ENCODE measurements at regions not wholly inside any gene's neighbourhood (a gene's known extent, or its start where the extent isn't known, plus 50 kb on each side); places are given as distances from the start of the nearest gene placed in this dataset.

DNA sequence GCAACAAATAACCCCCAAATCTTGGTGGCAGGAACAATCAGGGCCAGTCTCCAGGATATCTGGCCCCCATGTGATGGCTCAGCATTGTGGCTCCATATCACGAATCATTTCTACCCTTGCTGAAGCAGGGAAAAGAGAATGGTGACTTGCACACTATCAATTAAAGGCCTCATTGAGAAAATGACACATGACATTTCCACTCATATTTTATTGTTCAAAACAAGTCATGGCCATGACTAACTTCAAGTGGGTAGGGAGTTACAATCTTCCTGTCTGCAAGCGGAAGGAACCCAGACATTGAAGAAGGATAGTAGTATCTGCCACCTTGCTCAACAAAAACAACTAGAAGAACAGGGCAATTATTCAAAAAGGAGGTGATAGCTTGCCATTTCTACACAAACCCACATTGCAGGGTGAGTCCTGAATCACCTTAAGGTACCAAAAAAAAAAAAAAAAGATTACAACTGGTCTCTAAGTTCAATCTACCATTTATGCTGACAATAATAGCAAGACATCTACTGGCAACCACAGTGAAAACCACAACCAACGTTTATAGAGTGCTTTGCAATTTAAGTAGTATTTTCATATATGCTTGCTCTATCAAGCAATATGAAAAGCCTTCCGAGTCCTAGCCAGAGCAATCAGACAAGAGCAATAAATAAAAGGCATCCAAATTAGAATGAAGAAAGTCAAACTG, 186.7 kb upstream of the DAPK1 start:
- Histone ChIP-seq H3K4me2 (ENCODE audit: control insufficient read depth, extremely low read depth, insufficient read depth, low read depth, low read length) (no peak overlapping the region), H3K4me1 (ENCODE audit: control insufficient read depth, extremely low read depth, insufficient read depth, low read length) (no peaks in the 10 kb centered on the region), H4K20me1 (ENCODE audit: control insufficient read depth, extremely low read depth, insufficient read depth, low read length) (no peaks in the 10 kb centered on the region), H3K9me3 (ENCODE audit: control insufficient read depth, low read depth, low read length) (peaks cover 2% of the 10 kb centered on the region), H2AFZ (ENCODE audit: control insufficient read depth, low read length) (no peak overlapping the region), H3K9ac (ENCODE audit: control insufficient read depth, extremely low read depth, insufficient read depth, low read length) (no peak overlapping the region), H3K79me2 (ENCODE audit: control insufficient read depth, insufficient read depth, low read length) (no peaks in the 10 kb centered on the region), H3K36me3 (ENCODE audit: control insufficient read depth in 2 of 2, extremely low read depth in 1 of 2, insufficient read depth in 2 of 2, low read length in 2 of 2) (no peaks in the 10 kb centered on the region), H3K27ac (ENCODE audit: control insufficient read depth, insufficient read depth, low read length) (no peak overlapping the region), H3K9me1 (ENCODE audit: control insufficient read depth, extremely low read depth, insufficient read depth, low read length) (no peaks in the 10 kb centered on the region), H3K4me3 (ENCODE audit: control insufficient read depth in 2 of 3, extremely low read depth in 1 of 3, insufficient read depth in 2 of 3, low read depth in 1 of 3, low read length in 3 of 3) (no peak overlapping the region), H3K27me3 (ENCODE audit: control insufficient read depth, extremely low read depth, insufficient read depth, low read length) (no peaks in the 10 kb centered on the region)
- DNase-seq (ENCODE audit: low read depth, low spot score) (no peak), FAIRE-seq (no peak)
- TF ChIP-seq, protein P1, sequence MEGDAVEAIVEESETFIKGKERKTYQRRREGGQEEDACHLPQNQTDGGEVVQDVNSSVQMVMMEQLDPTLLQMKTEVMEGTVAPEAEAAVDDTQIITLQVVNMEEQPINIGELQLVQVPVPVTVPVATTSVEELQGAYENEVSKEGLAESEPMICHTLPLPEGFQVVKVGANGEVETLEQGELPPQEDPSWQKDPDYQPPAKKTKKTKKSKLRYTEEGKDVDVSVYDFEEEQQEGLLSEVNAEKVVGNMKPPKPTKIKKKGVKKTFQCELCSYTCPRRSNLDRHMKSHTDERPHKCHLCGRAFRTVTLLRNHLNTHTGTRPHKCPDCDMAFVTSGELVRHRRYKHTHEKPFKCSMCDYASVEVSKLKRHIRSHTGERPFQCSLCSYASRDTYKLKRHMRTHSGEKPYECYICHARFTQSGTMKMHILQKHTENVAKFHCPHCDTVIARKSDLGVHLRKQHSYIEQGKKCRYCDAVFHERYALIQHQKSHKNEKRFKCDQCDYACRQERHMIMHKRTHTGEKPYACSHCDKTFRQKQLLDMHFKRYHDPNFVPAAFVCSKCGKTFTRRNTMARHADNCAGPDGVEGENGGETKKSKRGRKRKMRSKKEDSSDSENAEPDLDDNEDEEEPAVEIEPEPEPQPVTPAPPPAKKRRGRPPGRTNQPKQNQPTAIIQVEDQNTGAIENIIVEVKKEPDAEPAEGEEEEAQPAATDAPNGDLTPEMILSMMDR (optimal IDR thresholded peaks at IDR 0.05 in 1 of 3, IDR thresholded peaks at IDR 0.05 in 1 of 3, conservative IDR thresholded peaks at IDR 0.05 in 1 of 3; ENCODE audit: extremely low read depth in 1 of 3, insufficient read depth in 2 of 3, low read length in 3 of 3) = no peak
- TF ChIP-seq EZH2 (IDR thresholded peaks at IDR 0.05; ENCODE audit: low read length) = no peak
- dilution Hi-C loops (cut with MboI; ENCODE audit: extremely low pct_ligation_motif_present, low sequenced_read_pairs) = no loop called here

DNA sequence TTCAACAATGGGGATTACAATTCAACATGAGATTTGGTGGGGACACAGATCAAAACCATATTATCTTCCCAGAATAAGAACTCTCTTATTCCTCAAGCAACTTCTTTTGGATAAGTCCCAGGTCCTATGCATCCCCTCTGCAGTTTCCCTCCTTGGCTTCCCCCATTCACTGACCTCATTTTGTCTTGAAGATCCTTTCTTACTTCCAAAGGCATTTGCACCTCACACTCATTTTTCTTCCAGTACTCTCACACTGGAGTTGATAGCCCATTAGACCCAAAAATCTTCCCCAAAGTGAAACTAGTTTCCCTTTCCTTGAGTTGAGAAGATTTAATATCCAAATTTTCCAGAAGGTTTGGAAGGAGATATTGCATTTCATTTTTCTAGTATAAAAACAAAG, 178.0 kb upstream of the DAPK1 start:
- Histone ChIP-seq H3K9me3 (ENCODE audit: control insufficient read depth, low read depth, low read length) (peaks cover 2% of the 10 kb centered on the region), H2AFZ (ENCODE audit: control insufficient read depth, low read length) (no peak overlapping the region), H3K79me2 (ENCODE audit: control insufficient read depth, insufficient read depth, low read length) (no peaks in the 10 kb centered on the region), H3K27me3 (ENCODE audit: control insufficient read depth, extremely low read depth, insufficient read depth, low read length) (no peaks in the 10 kb centered on the region), H3K9me1 (ENCODE audit: control insufficient read depth, extremely low read depth, insufficient read depth, low read length) (no peaks in the 10 kb centered on the region), H3K27ac (ENCODE audit: control insufficient read depth, insufficient read depth, low read length) (no peak overlapping the region), H3K4me1 (ENCODE audit: control insufficient read depth, extremely low read depth, insufficient read depth, low read length) (no peaks in the 10 kb centered on the region), H4K20me1 (ENCODE audit: control insufficient read depth, extremely low read depth, insufficient read depth, low read length) (no peaks in the 10 kb centered on the region), H3K4me3 (ENCODE audit: control insufficient read depth in 2 of 3, extremely low read depth in 1 of 3, insufficient read depth in 2 of 3, low read depth in 1 of 3, low read length in 3 of 3) (no peak overlapping the region), H3K4me2 (ENCODE audit: control insufficient read depth, extremely low read depth, insufficient read depth, low read depth, low read length) (no peak overlapping the region), H3K36me3 (ENCODE audit: control insufficient read depth in 2 of 2, extremely low read depth in 1 of 2, insufficient read depth in 2 of 2, low read length in 2 of 2) (no peaks in the 10 kb centered on the region), H3K9ac (ENCODE audit: control insufficient read depth, extremely low read depth, insufficient read depth, low read length) (no peak overlapping the region)
- DNase-seq (ENCODE audit: low read depth, low spot score) (no peak), FAIRE-seq (no peak)
- TF ChIP-seq EZH2 (IDR thresholded peaks at IDR 0.05; ENCODE audit: low read length) = no peak
- TF ChIP-seq, protein P1 (optimal IDR thresholded peaks at IDR 0.05 in 1 of 3, IDR thresholded peaks at IDR 0.05 in 1 of 3, conservative IDR thresholded peaks at IDR 0.05 in 1 of 3; ENCODE audit: extremely low read depth in 1 of 3, insufficient read depth in 2 of 3, low read length in 3 of 3) = no peak
- dilution Hi-C loops (cut with MboI; ENCODE audit: extremely low pct_ligation_motif_present, low sequenced_read_pairs) = no loop called here
